Activated T-helper 1 cell treated with anti-CD3 and anti-CD28 coated beads, Interleukin-12 subunit alpha, Interleukin-12 subunit beta, Interleukin-2, Interleukin-4 antibody, amounts not matched to agents 30 ng/mL and 10 ng/mL and 1 ng/mL, durations not matched to agents 14 hours and 24 hours and 36 hours (primary cell): ENCODE measurements at regions not wholly inside any gene's neighbourhood (a gene's known extent, or its start where the extent isn't known, plus 50 kb on each side); places are given as distances from the start of the nearest gene placed in this dataset.

Experiments
- DNase-seq: peaks from one replicate; pipeline ENCODE4 v3.0.0; 2021; ENCODE audit warnings: low spot score
- H3K27ac Mint-ChIP-seq: one replicate; pipeline ENCODE4 v1.8.0; 2021; ENCODE audit warnings: mild to moderate bottlenecking, mixed read lengths
- H3K27me3 Mint-ChIP-seq: one replicate; pipeline ENCODE4 v1.8.0; 2022; ENCODE audit warnings: mild to moderate bottlenecking, moderate library complexity, mixed read lengths; ENCODE audit not compliant: insufficient read depth
- H3K36me3 Mint-ChIP-seq: one replicate; pipeline ENCODE4 v1.8.0; 2021; ENCODE audit warnings: low read depth, mixed read lengths
- H3K4me1 Mint-ChIP-seq: one replicate; pipeline ENCODE4 v1.8.0; 2021; ENCODE audit warnings: low read depth, mixed read lengths
- H3K4me3 Mint-ChIP-seq: one replicate; pipeline ENCODE4 v1.8.0; 2021; ENCODE audit warnings: mild to moderate bottlenecking, moderate library complexity, mixed read lengths
- H3K9me3 Mint-ChIP-seq: one replicate; pipeline ENCODE4 v1.8.0; 2021; ENCODE audit warnings: mixed read lengths
- intact Hi-C: fragments of 100-400 bp; cut with micrococcal nuclease; formaldehyde crosslinking; loops from one replicate; pipeline ENCODE4 v1.15.1; 2024

DNA sequence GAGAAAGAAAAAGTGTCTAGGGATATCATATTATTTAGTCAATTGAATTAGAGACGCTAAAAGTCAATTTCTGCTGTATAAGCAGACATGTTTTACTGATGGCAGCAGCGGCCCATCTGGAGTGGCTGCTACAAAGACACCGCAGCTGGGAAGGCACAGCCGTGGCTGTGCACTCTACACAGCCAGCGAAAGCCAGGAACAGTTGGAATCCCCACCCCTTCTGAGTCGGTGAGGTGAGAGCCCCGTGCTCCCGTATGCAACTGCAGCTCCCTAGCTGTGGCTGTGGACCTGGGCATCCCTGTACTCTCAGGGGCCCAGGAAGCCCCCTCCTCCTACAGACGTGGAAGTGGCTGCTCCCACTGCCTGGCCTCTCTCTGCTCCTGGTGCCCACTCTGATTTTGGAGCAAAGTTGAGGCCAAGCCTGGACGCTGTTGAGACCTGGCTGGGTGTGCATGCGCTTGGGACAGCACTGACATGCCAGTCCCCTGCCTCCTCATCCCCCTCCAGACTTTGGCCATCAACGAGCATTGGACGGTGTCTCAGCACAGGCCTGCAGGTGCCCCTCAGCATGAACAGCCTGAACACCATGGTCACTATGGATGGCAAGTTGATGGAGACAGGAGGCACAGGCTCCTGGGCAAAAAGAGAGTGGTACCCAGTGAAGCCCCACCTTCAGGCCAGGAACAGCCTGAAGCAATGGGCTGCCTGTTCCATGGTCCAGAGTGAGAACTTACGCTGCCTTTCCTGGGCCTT is 944.0 kb upstream of the MIR17HG start:
- H3K27me3 Mint-ChIP-seq: no peaks in the 10 kb centered on the region
- H3K27ac Mint-ChIP-seq: no peak overlapping the region
- intact Hi-C loops: no loop called here
- no peaks in the 10 kb centered on the region for H3K36me3 Mint-ChIP-seq
- no peak for DNase-seq
- peaks cover 5% of the 10 kb centered on the region for H3K9me3 Mint-ChIP-seq
- H3K4me1 Mint-ChIP-seq: no peaks in the 10 kb centered on the region
- no peak overlapping the region for H3K4me3 Mint-ChIP-seq

DNA sequence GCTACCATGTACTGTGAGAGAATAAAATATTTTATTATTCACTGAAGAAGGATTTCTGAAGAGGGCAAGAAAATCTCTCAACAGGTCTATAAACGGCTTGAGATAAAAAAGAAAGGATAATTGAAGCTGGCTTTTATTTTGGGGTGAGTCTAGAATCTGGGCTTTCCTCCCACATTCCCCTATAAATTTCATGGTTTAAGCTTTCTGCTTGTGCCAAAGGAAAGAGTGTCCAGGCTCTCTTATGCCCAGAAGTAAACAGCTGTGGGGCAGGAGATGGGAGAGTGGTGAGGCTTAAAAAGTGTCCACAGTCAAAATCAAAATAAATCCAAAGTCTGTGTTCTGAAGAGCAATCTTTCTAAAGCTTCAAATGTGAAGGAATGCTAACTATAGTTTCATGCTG is 942.2 kb upstream of the MIR17HG start:
- H3K27me3 Mint-ChIP-seq: no peaks in the 10 kb centered on the region
- H3K4me3 Mint-ChIP-seq: no peak overlapping the region
- H3K9me3 Mint-ChIP-seq: peaks cover 5% of the 10 kb centered on the region
- intact Hi-C loops: no loop called here
- H3K36me3 Mint-ChIP-seq: no peaks in the 10 kb centered on the region
- no peaks in the 10 kb centered on the region for H3K4me1 Mint-ChIP-seq
- DNase-seq: no peak
- H3K27ac Mint-ChIP-seq: no peak overlapping the region

DNA sequence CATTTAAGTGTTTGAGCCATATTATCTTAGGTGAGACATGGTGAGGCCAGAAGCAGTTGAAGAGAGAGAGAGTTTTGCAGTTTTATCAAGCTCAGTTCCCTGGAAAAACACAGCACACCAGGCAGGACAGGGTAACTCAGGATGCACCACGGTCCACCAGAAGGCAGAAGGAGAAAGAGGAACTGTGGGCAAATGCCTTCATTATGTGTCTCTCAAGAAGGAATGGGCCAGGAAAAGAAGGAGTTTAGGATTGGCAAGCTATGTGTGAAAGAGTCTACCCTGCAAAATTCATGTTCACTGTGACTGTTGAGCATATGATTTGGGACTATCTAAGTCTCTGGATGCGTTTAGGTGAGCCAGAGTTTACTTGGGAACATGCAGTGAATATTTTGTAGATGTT is 934.5 kb upstream of the MIR17HG start:
- DNase-seq: no peak
- Mint-ChIP-seq H3K9me3 (peaks cover 10% of the 10 kb centered on the region), H3K27me3 (no peaks in the 10 kb centered on the region), H3K27ac (no peak overlapping the region), H3K4me3 (no peak overlapping the region), H3K4me1 (no peaks in the 10 kb centered on the region), H3K36me3 (no peaks in the 10 kb centered on the region)
- intact Hi-C loops: no loop called here

GRCh38 chr13:90413548-90413947 is 933.9 kb upstream of the MIR17HG start:
- H3K27ac Mint-ChIP-seq: no peak overlapping the region
- no peaks in the 10 kb centered on the region for H3K36me3 Mint-ChIP-seq
- no peak for DNase-seq
- peaks cover 10% of the 10 kb centered on the region for H3K9me3 Mint-ChIP-seq
- intact Hi-C loops: no loop called here
- no peak overlapping the region for H3K4me3 Mint-ChIP-seq
- H3K4me1 Mint-ChIP-seq: no peaks in the 10 kb centered on the region
- H3K27me3 Mint-ChIP-seq: no peaks in the 10 kb centered on the region

- Mint-ChIP-seq H3K27me3 (no peaks in the 10 kb centered on the region), H3K27ac (no peak overlapping the region), H3K36me3 (no peaks in the 10 kb centered on the region), H3K9me3 (peaks cover 13% of the 10 kb centered on the region), H3K4me1 (no peaks in the 10 kb centered on the region), H3K4me3 (no peak overlapping the region)
- DNase-seq: no peak
- intact Hi-C loops: no loop called here
These were observed 932.5 kb upstream of the MIR17HG start for GRCh38 chr13:90414691-90415596.

GRCh38 chr13:90415902-90416301 is 931.6 kb upstream of the MIR17HG start:
- intact Hi-C loops: no loop called here
- Mint-ChIP-seq H3K4me1 (no peaks in the 10 kb centered on the region), H3K27ac (no peak overlapping the region), H3K9me3 (peaks cover 14% of the 10 kb centered on the region), H3K4me3 (no peak overlapping the region), H3K27me3 (no peaks in the 10 kb centered on the region), H3K36me3 (no peaks in the 10 kb centered on the region)
- no peak for DNase-seq

- no peak for DNase-seq
- Mint-ChIP-seq H3K36me3 (no peaks in the 10 kb centered on the region), H3K27ac (no peak overlapping the region), H3K27me3 (no peaks in the 10 kb centered on the region), H3K9me3 (peaks cover 13% of the 10 kb centered on the region), H3K4me1 (no peaks in the 10 kb centered on the region), H3K4me3 (no peak overlapping the region)
- intact Hi-C loops: no loop called here
These were observed 931.0 kb upstream of the MIR17HG start for GRCh38 chr13:90416519-90416918.

GRCh38 chr13:90416938-90417337 is 930.5 kb upstream of the MIR17HG start:
- Mint-ChIP-seq H3K36me3 (no peaks in the 10 kb centered on the region), H3K27ac (no peak overlapping the region), H3K9me3 (peaks cover 13% of the 10 kb centered on the region), H3K4me3 (no peak overlapping the region), H3K27me3 (no peaks in the 10 kb centered on the region), H3K4me1 (no peaks in the 10 kb centered on the region)
- no peak for DNase-seq
- intact Hi-C loops: no loop called here

- intact Hi-C loops: no loop called here
- no peaks in the 10 kb centered on the region for H3K36me3 Mint-ChIP-seq
These were observed 926.8 kb upstream of the MIR17HG start for GRCh38 chr13:90420683-90421082.

GRCh38 chr13:90427322-90428272 is 919.9 kb upstream of the MIR17HG start:
- Mint-ChIP-seq H3K4me1 (no peaks in the 10 kb centered on the region), H3K36me3 (no peaks in the 10 kb centered on the region), H3K4me3 (no peak overlapping the region), H3K9me3 (peaks cover 9% of the 10 kb centered on the region), H3K27ac (no peak overlapping the region), H3K27me3 (no peaks in the 10 kb centered on the region)
- intact Hi-C loops: no loop called here
- no peak for DNase-seq

More at GRCh38 chr13:90420683-90421082, 926.8 kb upstream of the MIR17HG start:
- no peak for DNase-seq
- peaks cover 13% of the 10 kb centered on the region for H3K9me3 Mint-ChIP-seq
- H3K27me3 Mint-ChIP-seq: no peaks in the 10 kb centered on the region
- H3K4me3 Mint-ChIP-seq: no peak overlapping the region
- H3K27ac Mint-ChIP-seq: no peak overlapping the region
- no peaks in the 10 kb centered on the region for H3K4me1 Mint-ChIP-seq

GRCh38 chr13:90428522-90429210 is 918.8 kb upstream of the MIR17HG start:
- no peak overlapping the region for H3K4me3 Mint-ChIP-seq
- DNase-seq: no peak
- H3K27me3 Mint-ChIP-seq: no peaks in the 10 kb centered on the region
- intact Hi-C loops: no loop called here
- peaks cover 9% of the 10 kb centered on the region for H3K9me3 Mint-ChIP-seq
- no peak overlapping the region for H3K27ac Mint-ChIP-seq
- H3K36me3 Mint-ChIP-seq: no peaks in the 10 kb centered on the region
- no peaks in the 10 kb centered on the region for H3K4me1 Mint-ChIP-seq

DNA sequence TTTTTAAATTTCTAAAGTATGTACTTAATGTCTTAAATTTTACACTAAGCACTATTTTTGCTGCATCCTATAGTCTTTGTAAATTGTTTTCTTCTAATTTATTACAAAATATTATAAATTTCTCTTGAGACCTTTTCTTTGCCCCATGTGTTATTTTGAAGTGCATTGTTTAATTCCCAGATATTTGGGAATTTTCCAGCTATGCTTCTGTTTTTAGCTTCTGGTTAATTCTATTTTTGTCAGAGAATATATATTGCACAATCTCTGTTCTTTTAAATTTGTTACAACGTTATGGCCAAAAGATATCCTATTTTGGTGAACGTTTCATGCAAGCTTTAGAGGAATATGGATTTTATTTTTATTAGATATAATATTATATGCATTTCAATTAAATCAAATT is 917.4 kb upstream of the MIR17HG start:
- H3K9me3 Mint-ChIP-seq: peaks cover 9% of the 10 kb centered on the region
- H3K27me3 Mint-ChIP-seq: no peaks in the 10 kb centered on the region
- intact Hi-C loops: no loop called here
- no peaks in the 10 kb centered on the region for H3K4me1 Mint-ChIP-seq
- DNase-seq: no peak
- H3K4me3 Mint-ChIP-seq: no peak overlapping the region
- H3K36me3 Mint-ChIP-seq: no peaks in the 10 kb centered on the region
- no peak overlapping the region for H3K27ac Mint-ChIP-seq
